Adipocyte (in vitro differentiated cells): ENCODE measurements at regions not wholly inside any gene's neighbourhood (a gene's known extent, or its start where the extent isn't known, plus 50 kb on each side); places are given as distances from the start of the nearest gene placed in this dataset.
A peak's percentile ranks its signal among the peaks of the same experiment; 100 is the strongest.

Source experiments
- DNase-seq: peaks from one replicate; pipeline ENCODE4 v3.0.0-alpha.2; 2015; ENCODE audit warnings: low read depth
- H3K27me3 ChIP-seq: replicated peaks from 2 replicates; pipeline ENCODE4 v1.7.0; 2013; ENCODE audit warnings: mild to moderate bottlenecking, low read length, moderate library complexity; ENCODE audit not compliant: control insufficient read depth, insufficient read depth
- H3K36me3 ChIP-seq: 2 replicates; pipeline ENCODE4 v1.7.0; 2013; ENCODE audit warnings: low read length, mild to moderate bottlenecking, moderate library complexity; ENCODE audit not compliant: control insufficient read depth, insufficient read depth, severe bottlenecking
- H3K4me1 ChIP-seq: 2 replicates; pipeline ENCODE4 v1.7.0; 2013; ENCODE audit warnings: mild to moderate bottlenecking, low read length, moderate library complexity; ENCODE audit not compliant: control insufficient read depth, insufficient read depth
- H3K4me3 ChIP-seq: 2 replicates; pipeline ENCODE4 v1.7.0; 2013; ENCODE audit warnings: mild to moderate bottlenecking, low read length, moderate library complexity
- H3K9ac ChIP-seq: 2 replicates; pipeline ENCODE4 v1.7.0; 2013; ENCODE audit warnings: mild to moderate bottlenecking, low read length, moderate library complexity
- H3K9me3 ChIP-seq: 2 replicates; pipeline ENCODE4 v1.7.0; 2013; ENCODE audit warnings: mild to moderate bottlenecking, low read length, moderate library complexity; ENCODE audit not compliant: control insufficient read depth

DNA sequence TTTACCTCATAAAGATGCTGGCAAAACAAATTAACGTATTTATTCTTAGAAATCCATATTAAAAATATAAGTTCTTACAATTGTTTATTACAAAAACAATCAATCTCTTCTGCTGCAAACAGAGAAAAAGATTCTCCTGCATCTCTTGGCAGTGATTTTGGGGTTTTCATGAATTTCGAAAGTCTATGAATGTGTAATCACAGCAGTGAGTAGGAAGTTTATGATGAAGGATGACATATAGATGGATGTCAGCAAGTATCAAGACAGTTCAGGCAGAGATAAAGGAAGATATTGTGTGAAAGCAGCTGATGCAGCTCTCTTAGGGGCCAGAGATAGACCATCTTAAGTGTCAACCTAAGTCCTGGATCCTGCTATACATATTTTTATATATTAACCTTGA, 196.9 kb upstream of the BANK1 start:
- DNase-seq, result no peak
- Histone ChIP-seq H3K4me3 (no peak overlapping the region), H3K36me3 (no peaks in the 10 kb centered on the region), H3K9me3 (no peaks in the 10 kb centered on the region), H3K27me3 (no peaks in the 10 kb centered on the region), H3K4me1 (no peaks in the 10 kb centered on the region), H3K9ac (no peak overlapping the region)

- Histone ChIP-seq H3K4me1 (peaks cover 3% of the 10 kb centered on the region), H3K27me3 (no peaks in the 10 kb centered on the region), H3K9ac (no peak overlapping the region), H3K4me3 (no peak overlapping the region), H3K9me3 (peaks cover 8% of the 10 kb centered on the region), H3K36me3 (no peaks in the 10 kb centered on the region)
- DNase-seq, result no peak
Measured at GRCh38 chr4:101584306-101584705, 206.2 kb upstream of the BANK1 start.

DNA sequence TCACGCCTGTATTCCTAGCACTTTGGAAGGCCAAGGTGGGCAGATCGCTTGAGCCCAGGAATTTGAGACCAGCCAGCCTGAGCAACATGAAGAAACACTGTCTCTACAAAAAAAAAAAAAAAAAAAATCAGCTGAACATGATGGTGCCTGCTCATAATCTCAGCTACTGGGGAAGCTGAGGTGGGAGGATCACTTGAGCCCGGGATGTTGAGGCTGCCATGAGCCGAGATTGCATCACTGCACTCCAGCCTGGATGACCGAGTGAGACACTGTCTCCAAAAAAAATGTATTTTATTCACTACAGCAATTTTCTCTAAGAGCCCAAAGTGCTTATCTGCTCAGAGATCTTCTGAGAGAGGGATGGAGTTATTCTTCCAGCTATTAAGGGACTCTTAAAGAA, 215.8 kb upstream of the PPP3CA start:
- Histone ChIP-seq H3K36me3 (no peaks in the 10 kb centered on the region), H3K27me3 (no peaks in the 10 kb centered on the region)

GRCh38 chr4:101556842-101557241, 209.5 kb upstream of the PPP3CA start:
- H3K27me3 ChIP-seq, result no peaks in the 10 kb centered on the region
- H3K9me3 ChIP-seq, result peaks cover 9% of the 10 kb centered on the region
- H3K4me1 ChIP-seq, result no peaks in the 10 kb centered on the region
- no peak overlapping the region for H3K9ac ChIP-seq
- DNase-seq, result no peak
- H3K36me3 ChIP-seq, result no peaks in the 10 kb centered on the region
- no peak overlapping the region for H3K4me3 ChIP-seq

More for the DNA sequence above, 215.8 kb upstream of the PPP3CA start:
- Histone ChIP-seq H3K9ac (no peak overlapping the region), H3K9me3 (peaks cover 15% of the 10 kb centered on the region), H3K4me3 (no peak overlapping the region), H3K4me1 (no peaks in the 10 kb centered on the region)
- DNase-seq, result no peak

GRCh38 chr4:101555341-101555880, 208.1 kb upstream of the PPP3CA start:
- Histone ChIP-seq H3K4me1 (no peaks in the 10 kb centered on the region), H3K4me3 (no peak overlapping the region), H3K27me3 (no peaks in the 10 kb centered on the region), H3K9ac (no peak overlapping the region), H3K9me3 (peaks cover 13% of the 10 kb centered on the region), H3K36me3 (no peaks in the 10 kb centered on the region)
- no peak for DNase-seq

DNA sequence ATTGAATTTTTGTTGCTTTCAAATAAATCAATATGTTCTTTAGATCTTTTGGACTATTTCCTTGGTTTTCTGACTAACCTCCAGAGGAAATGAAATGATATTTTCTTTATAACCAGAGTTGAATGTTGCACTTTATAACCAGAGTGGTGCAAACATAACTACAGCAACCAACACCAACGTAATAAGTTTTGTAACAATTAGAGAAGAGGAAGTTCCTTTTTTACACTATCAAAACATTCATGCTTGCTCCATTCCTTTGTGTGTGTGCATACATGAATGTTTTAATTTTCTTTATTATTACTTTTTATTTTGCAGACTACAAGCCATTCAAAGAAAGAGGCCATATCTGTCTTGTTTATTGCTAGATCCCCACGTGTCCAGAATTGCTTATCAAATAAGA, 193.0 kb upstream of the PPP3CA start:
- no peak for DNase-seq
- Histone ChIP-seq H3K4me1 (no peaks in the 10 kb centered on the region), H3K27me3 (no peaks in the 10 kb centered on the region), H3K4me3 (no peak overlapping the region), H3K36me3 (no peaks in the 10 kb centered on the region), H3K9me3 (peaks cover 8% of the 10 kb centered on the region), H3K9ac (no peak overlapping the region)

GRCh38 chr4:101528526-101528925, 181.2 kb upstream of the PPP3CA start:
- no peak for DNase-seq

DNA sequence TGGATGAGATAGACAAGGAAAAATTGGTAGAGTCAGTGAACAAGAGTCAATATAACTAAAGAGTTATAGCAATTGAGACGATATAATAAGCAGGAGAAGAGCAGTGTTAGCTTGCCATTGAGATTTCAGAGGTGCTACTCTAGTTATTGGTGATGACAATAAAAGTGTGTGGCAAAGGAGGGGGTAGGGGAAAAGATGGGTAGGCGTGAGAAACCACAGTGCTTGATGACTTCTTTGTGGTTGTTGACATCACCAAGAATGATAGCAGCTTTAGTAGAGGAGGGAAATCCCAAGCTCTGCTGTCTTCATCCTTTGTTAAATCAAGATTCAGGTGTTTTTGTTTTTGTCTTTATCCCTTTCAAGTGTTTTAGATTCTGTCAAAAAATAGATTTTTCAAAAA, 179.9 kb upstream of the PPP3CA start:
- Histone ChIP-seq H3K9ac (no peak overlapping the region), H3K4me1 (no peaks in the 10 kb centered on the region), H3K27me3 (no peaks in the 10 kb centered on the region), H3K4me3 (no peak overlapping the region), H3K36me3 (no peaks in the 10 kb centered on the region), H3K9me3 (peaks cover 4% of the 10 kb centered on the region)
- DNase-seq, result no peak

More at GRCh38 chr4:101528526-101528925, 181.2 kb upstream of the PPP3CA start:
- H3K4me3 ChIP-seq, result no peak overlapping the region
- H3K27me3 ChIP-seq, result no peaks in the 10 kb centered on the region
- H3K9me3 ChIP-seq, result peaks cover 4% of the 10 kb centered on the region
- H3K9ac ChIP-seq, result no peak overlapping the region
- no peaks in the 10 kb centered on the region for H3K36me3 ChIP-seq
- no peaks in the 10 kb centered on the region for H3K4me1 ChIP-seq

- DNase-seq, result no peak
- Histone ChIP-seq H3K9me3 (no peaks in the 10 kb centered on the region), H3K4me3 (no peak overlapping the region), H3K27me3 (no peaks in the 10 kb centered on the region), H3K9ac (no peak overlapping the region), H3K36me3 (no peaks in the 10 kb centered on the region), H3K4me1 (no peaks in the 10 kb centered on the region)
Measured at GRCh38 chr4:101515566-101515965, 168.2 kb upstream of the PPP3CA start.

- no peak overlapping the region for H3K9ac ChIP-seq
- H3K36me3 ChIP-seq, result no peaks in the 10 kb centered on the region
- DNase-seq, result no peak
- no peaks in the 10 kb centered on the region for H3K27me3 ChIP-seq
- no peaks in the 10 kb centered on the region for H3K9me3 ChIP-seq
- H3K4me1 ChIP-seq, result no peaks in the 10 kb centered on the region
- H3K4me3 ChIP-seq, result no peak overlapping the region
Measured at GRCh38 chr4:101515099-101515498, 167.8 kb upstream of the PPP3CA start.

DNA sequence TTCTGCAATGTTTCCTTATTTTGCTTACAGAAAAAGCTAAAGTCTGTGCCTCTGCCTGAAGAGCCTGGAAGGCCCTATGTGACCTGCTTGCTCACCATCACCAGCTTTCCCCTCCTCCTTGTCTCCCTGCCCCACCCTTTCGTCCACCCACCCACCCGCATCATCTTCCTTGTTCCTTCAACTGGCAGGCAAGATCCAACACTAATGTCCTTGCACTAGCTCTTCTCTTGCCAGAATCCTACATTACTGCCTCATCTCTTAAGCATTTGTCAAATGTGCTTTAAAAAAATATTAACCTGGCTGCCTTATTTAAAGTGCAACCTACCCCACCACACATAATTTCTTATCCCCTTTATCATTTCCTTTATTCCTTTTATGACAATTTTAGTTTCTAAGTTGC, 165.1 kb upstream of the PPP3CA start:
- Histone ChIP-seq H3K27me3 (no peaks in the 10 kb centered on the region), H3K9ac (no peak overlapping the region), H3K4me1 (no peaks in the 10 kb centered on the region), H3K4me3 (no peak overlapping the region), H3K36me3 (no peaks in the 10 kb centered on the region), H3K9me3 (no peaks in the 10 kb centered on the region)
- no peak for DNase-seq

- DNase-seq, result peak; percentile 17
- no peak overlapping the region for H3K9ac ChIP-seq
- no peaks in the 10 kb centered on the region for H3K27me3 ChIP-seq
- H3K9me3 ChIP-seq, result no peaks in the 10 kb centered on the region
- no peaks in the 10 kb centered on the region for H3K36me3 ChIP-seq
- peaks cover 12% of the 10 kb centered on the region for H3K4me1 ChIP-seq
- H3K4me3 ChIP-seq, result peak overlapping the region; percentile 5
Measured at GRCh38 chr4:101501421-101501820, 154.1 kb upstream of the PPP3CA start.
